AG08395 (cell line): ENCODE measurements at regions not wholly inside any gene's neighbourhood (a gene's known extent, or its start where the extent isn't known, plus 50 kb on each side); places are given as distances from the start of the nearest gene placed in this dataset.
"Not testable (repeated sequence)": the region's sequence is repeated elsewhere in the genome, so short reads cannot be mapped to it uniquely, and the experiment has no call there.

ENCODE experiments used
- DNase-seq: peaks from one replicate; pipeline ENCODE4 v3.0.0; 2012; ENCODE audit warnings: mixed read lengths, low spot score

GRCh38 chr3:18189282-18190050 is 235.7 kb downstream of the SATB1 start:
- DNase-seq = peak; percentile 81

GRCh38 chr3:18188491-18188890 is 236.6 kb downstream of the SATB1 start:
- no peak for DNase-seq

GRCh38 chr3:18185624-18186023 is 239.5 kb downstream of the SATB1 start:
- DNase-seq = no peak

GRCh38 chr3:18182923-18183322 is 242.2 kb downstream of the SATB1 start:
- not testable (repeated sequence) for DNase-seq

- DNase-seq = no peak
Measured at GRCh38 chr3:18179521-18179920, 245.6 kb downstream of the SATB1 start.

- no peak for DNase-seq
Measured at GRCh38 chr3:18177271-18177670, 247.9 kb downstream of the SATB1 start.

- not testable (repeated sequence) for DNase-seq
Measured at GRCh38 chr3:18173891-18174290, 251.2 kb downstream of the SATB1 start.

- DNase-seq = no peak
Measured at GRCh38 chr3:18159681-18160080, 265.5 kb downstream of the SATB1 start.

GRCh38 chr3:18153571-18154173 is 271.5 kb downstream of the SATB1 start:
- peak; percentile 77 for DNase-seq

GRCh38 chr3:18151199-18151598 is 273.9 kb downstream of the SATB1 start:
- no peak for DNase-seq

- DNase-seq = no peak
Measured at GRCh38 chr3:18149935-18150334, 275.2 kb downstream of the SATB1 start.

- peak; percentile 11 for DNase-seq
Measured at GRCh38 chr3:18149386-18149785, 275.8 kb downstream of the SATB1 start.

- no peak for DNase-seq
Measured at GRCh38 chr3:18144571-18144970, 280.6 kb downstream of the SATB1 start.

GRCh38 chr3:18143258-18143780 is 281.8 kb downstream of the SATB1 start:
- no peak for DNase-seq

GRCh38 chr3:18137958-18138357 is 287.2 kb downstream of the SATB1 start:
- DNase-seq = no peak

GRCh38 chr3:18135060-18135814 is 289.9 kb downstream of the SATB1 start:
- DNase-seq = no peak

- peak; percentile 35 for DNase-seq
Measured at GRCh38 chr3:18134386-18135059, 290.6 kb downstream of the SATB1 start.

GRCh38 chr3:18132991-18133390 is 292.1 kb downstream of the SATB1 start:
- no peak for DNase-seq

GRCh38 chr3:18127859-18128681 is 297.1 kb downstream of the SATB1 start:
- DNase-seq = no peak

- no peak for DNase-seq
Measured at GRCh38 chr3:18127174-18127858, 297.8 kb downstream of the SATB1 start.

- DNase-seq = no peak
Measured at GRCh38 chr3:18126772-18127171, 298.4 kb downstream of the SATB1 start.
